Activated naive CD4-positive, alpha-beta T cell treated with anti-CD3 and anti-CD28 coated beads, Interleukin-2, amount 50 U/mL, for 72 hours (primary cell): ENCODE measurements at regions not wholly inside any gene's neighbourhood (a gene's known extent, or its start where the extent isn't known, plus 50 kb on each side); places are given as distances from the start of the nearest gene placed in this dataset.
A peak's percentile ranks its signal among the peaks of the same experiment; 100 is the strongest.

ENCODE experiments used
- ATAC-seq, 2 donors: fragments of 150-1000 bp; cut with Tn5 transposase; 2 replicates each; pipeline ENCODE4 v1.10.0; 2021; ENCODE audit warnings: mild to moderate bottlenecking in 2 of 2, moderate library complexity in 2 of 2
- DNase-seq, 2 donors: peaks; one replicate each; pipeline ENCODE4 v3.0.0; 2021 to 2022; ENCODE audit warnings: low spot score in 2 of 2
- H3K27ac Mint-ChIP-seq, 2 donors: one replicate each; pipeline ENCODE4 v1.8.0; 2022; ENCODE audit warnings: mild to moderate bottlenecking in 2 of 2, mixed read lengths in 2 of 2
- H3K36me3 Mint-ChIP-seq, 2 donors: one replicate each; pipeline ENCODE4 v1.8.0; 2022; ENCODE audit warnings: mixed read lengths in 2 of 2
- H3K9me3 Mint-ChIP-seq, 2 donors: one replicate each; pipeline ENCODE4 v1.8.0; 2022; ENCODE audit warnings: mixed read lengths in 2 of 2

DNA sequence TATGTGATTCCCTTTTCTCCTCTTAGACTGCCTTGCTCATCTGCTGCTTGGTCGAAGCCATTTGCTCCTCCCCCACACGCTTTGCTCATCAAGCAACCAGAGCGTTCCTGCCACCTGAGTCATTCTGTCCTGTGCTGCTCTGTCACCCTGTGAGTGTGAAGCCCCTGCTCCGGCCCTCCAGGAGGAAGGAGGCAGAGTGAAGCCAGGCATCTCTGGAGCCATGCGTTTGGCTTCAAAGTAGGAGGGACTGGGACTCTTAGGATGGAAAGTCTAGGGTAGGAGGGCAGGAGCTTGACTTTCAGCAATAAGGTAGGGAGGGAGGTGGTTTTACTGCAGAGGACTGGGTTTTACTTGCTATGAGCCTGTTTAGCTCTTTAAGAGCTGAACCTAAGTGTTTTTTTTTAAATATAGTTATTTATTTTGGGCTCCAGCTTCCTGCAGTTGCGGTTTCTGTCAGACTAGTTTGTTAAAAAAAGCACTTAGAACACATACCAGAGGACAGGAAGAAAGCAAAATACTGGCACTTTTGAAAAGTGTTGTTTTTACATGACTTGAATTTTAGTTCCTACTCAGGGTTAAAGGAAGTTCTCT, 63.6 kb downstream of the SPINK2 start:
- H3K9me3 Mint-ChIP-seq = no peaks in the 10 kb centered on the region
- peak; percentile 70 to 78 for DNase-seq
- no peaks in the 10 kb centered on the region for H3K36me3 Mint-ChIP-seq
- peak overlapping the region; percentile 70 to 94 for H3K27ac Mint-ChIP-seq
- peak; percentile 99 to 100 for ATAC-seq

- Mint-ChIP-seq H3K27ac (peak overlapping the region; percentile 70 to 94), H3K36me3 (no peaks in the 10 kb centered on the region), H3K9me3 (no peaks in the 10 kb centered on the region)
- ATAC-seq (peak; percentile 66 to 72), DNase-seq (peak in 1 of 2 donors; percentile 14)
These were observed 64.2 kb downstream of the SPINK2 start for GRCh38 chr4:56757261-56757746.

- H3K9me3 Mint-ChIP-seq = peaks cover 0 to 7% of the 10 kb centered on the region in 2 donors
- no peak for DNase-seq
- H3K36me3 Mint-ChIP-seq = peaks cover 0 to 7% of the 10 kb centered on the region in 2 donors
- no peak for ATAC-seq
- H3K27ac Mint-ChIP-seq = no peak overlapping the region
These were observed 65.6 kb downstream of the SPINK2 start for GRCh38 chr4:56755901-56756300.

DNA sequence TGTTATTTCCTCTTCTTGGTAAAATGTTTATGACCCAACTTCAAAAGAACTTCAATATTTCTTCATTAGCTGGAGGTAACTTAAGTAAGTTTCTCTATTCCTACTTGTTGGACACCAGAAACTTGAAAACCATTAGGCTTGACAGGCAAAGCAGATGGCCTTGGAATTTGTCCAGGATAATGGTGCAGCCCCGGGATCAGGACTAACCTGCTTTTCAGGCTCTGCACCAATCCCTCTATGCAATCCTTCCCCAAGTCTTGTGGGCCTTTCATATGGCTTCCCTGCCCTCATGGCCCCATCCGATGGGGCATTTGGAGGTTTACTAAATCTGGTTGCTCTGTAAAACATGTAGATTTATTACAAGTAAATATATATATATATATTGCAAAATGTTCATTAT, 68.5 kb downstream of the SPINK2 start:
- Mint-ChIP-seq H3K9me3 (peaks cover 0 to 11% of the 10 kb centered on the region in 2 donors), H3K36me3 (peaks cover 0 to 7% of the 10 kb centered on the region in 2 donors), H3K27ac (no peak overlapping the region)
- ATAC-seq = no peak
- no peak for DNase-seq

DNA sequence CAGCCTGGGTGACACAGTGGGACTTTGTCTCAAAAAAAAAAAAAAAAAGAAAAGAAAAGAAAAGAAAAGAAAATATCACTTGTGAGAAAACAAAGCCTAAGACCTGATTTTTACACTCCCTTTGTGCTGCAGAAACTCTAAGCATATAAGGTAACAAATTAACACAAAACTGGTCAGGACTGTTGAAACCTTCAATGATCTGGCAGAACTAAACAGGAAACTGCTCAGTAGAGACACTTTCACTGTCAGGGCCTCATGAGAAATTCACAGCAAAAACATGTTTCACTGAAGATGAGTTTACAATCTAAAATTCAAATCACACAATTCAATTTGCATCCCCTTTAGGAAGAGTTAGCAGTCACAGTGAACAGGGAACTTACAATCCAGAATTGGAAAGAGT, 69.1 kb upstream of the HOPX start:
- ATAC-seq (no peak), DNase-seq (no peak)
- no peak overlapping the region for H3K27ac Mint-ChIP-seq
- H3K9me3 Mint-ChIP-seq = peaks cover 0 to 15% of the 10 kb centered on the region in 2 donors
- peaks cover 0 to 11% of the 10 kb centered on the region in 2 donors for H3K36me3 Mint-ChIP-seq

GRCh38 chr4:56748271-56748670, 67.2 kb upstream of the HOPX start:
- peaks cover 0 to 16% of the 10 kb centered on the region in 2 donors for H3K9me3 Mint-ChIP-seq
- ATAC-seq (no peak), DNase-seq (no peak)
- H3K36me3 Mint-ChIP-seq = peaks cover 0 to 12% of the 10 kb centered on the region in 2 donors
- no peak overlapping the region for H3K27ac Mint-ChIP-seq

DNA sequence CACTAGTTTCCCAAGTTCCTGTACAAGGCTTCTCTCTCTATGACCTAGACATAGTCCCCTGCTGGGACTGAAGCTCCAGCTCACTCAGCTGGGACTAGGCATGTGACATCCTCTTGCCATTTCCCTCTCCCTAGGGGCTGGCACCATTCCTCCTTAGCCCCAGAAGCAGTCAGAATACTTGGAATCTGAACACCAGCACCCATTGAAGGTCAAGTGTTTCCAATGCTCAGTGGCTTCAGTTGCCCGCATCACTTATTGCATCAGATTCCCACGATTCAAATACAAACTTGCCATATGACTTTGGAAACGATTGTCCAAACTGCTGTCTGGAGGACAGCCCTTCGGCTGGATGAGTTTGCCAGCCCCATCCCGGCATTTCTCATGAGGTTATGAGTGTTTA, 65.5 kb upstream of the HOPX start:
- H3K27ac Mint-ChIP-seq = no peak overlapping the region
- ATAC-seq (no peak), DNase-seq (no peak)
- peaks cover 0 to 15% of the 10 kb centered on the region in 2 donors for H3K9me3 Mint-ChIP-seq
- H3K36me3 Mint-ChIP-seq = peaks cover 0 to 10% of the 10 kb centered on the region in 2 donors

GRCh38 chr4:56745042-56745441, 63.9 kb upstream of the HOPX start:
- DNase-seq (no peak), ATAC-seq (no peak)
- Mint-ChIP-seq H3K27ac (no peak overlapping the region), H3K36me3 (peaks cover 0 to 5% of the 10 kb centered on the region in 2 donors), H3K9me3 (peaks cover 0 to 5% of the 10 kb centered on the region in 2 donors)

DNA sequence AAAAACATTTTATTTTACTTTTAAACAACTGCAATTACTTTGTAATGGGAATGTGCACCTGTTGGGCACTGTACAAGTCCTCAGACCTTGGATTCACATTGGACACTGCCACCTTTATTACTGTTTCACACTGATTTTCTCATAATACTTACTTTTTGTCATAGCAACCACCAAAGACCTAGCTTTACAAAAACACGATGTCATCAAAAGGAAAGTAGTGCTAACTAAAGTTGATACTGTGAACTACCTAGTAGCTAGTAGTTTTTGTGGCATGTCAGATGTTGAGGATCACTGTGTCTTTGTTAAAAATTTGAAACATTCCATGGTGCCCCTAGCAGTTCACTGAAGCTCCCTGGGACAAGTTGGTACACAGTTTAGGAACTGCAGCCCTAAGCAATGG, 62.9 kb upstream of the HOPX start:
- Mint-ChIP-seq H3K9me3 (peaks cover 0 to 5% of the 10 kb centered on the region in 2 donors), H3K27ac (no peak overlapping the region), H3K36me3 (peaks cover 0 to 5% of the 10 kb centered on the region in 2 donors)
- DNase-seq = no peak
- peak in 1 of 2 donors; percentile 76 for ATAC-seq

- Mint-ChIP-seq H3K27ac (no peak overlapping the region), H3K36me3 (peaks cover 0 to 5% of the 10 kb centered on the region in 2 donors), H3K9me3 (peaks cover 0 to 5% of the 10 kb centered on the region in 2 donors)
- no peak for DNase-seq
- no peak for ATAC-seq
These were observed 62.5 kb upstream of the HOPX start for GRCh38 chr4:56743550-56743949.

GRCh38 chr4:56742080-56742871, 61.2 kb upstream of the HOPX start:
- ATAC-seq = no peak
- no peak for DNase-seq
- peaks cover 0 to 5% of the 10 kb centered on the region in 2 donors for H3K36me3 Mint-ChIP-seq
- peak overlapping the region in 1 of 2 donors; percentile 10 for H3K27ac Mint-ChIP-seq
- peaks cover 0 to 5% of the 10 kb centered on the region in 2 donors for H3K9me3 Mint-ChIP-seq

- DNase-seq = no peak
- no peak for ATAC-seq
- no peak overlapping the region for H3K27ac Mint-ChIP-seq
- peaks cover 0 to 5% of the 10 kb centered on the region in 2 donors for H3K9me3 Mint-ChIP-seq
- H3K36me3 Mint-ChIP-seq = peaks cover 0 to 5% of the 10 kb centered on the region in 2 donors
These were observed 60.5 kb upstream of the HOPX start for GRCh38 chr4:56741595-56741994.

DNA sequence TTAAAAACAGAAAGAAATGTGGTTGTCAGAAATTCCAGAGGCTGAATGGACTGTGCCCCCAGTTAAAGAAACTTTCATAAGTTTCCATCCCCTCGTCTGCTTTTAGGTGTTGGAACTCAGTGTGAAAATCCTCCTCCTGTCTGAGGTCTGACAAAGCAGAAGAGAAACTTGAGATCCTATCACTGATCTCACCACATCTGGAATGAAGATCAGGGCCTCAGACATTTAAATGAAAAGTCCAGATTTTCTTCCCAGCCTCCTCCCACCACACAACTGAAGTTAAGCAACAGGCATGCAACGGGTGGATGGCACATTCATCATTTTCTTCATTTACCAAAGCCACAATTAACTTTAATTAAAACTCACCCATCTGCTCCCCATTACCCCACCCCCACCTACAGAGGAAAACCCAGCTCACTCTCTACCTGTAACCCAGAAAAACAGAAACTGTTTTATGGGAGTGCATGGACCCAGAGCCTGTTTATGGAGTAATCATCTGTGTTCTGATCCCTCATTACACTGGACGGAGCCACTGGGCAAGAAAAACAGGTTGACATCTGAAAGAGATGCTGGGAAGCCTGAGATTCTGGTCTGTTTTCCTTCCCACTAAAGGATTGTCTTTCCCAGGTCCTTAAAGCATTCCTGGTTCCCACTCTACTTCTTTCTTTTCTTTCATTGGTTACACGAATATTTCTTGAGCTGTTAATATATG, 58.1 kb upstream of the HOPX start:
- H3K9me3 Mint-ChIP-seq = peaks cover 0 to 5% of the 10 kb centered on the region in 2 donors
- peaks cover 0 to 6% of the 10 kb centered on the region in 2 donors for H3K36me3 Mint-ChIP-seq
- H3K27ac Mint-ChIP-seq = no peak overlapping the region
- DNase-seq (no peak), ATAC-seq (no peak)

DNA sequence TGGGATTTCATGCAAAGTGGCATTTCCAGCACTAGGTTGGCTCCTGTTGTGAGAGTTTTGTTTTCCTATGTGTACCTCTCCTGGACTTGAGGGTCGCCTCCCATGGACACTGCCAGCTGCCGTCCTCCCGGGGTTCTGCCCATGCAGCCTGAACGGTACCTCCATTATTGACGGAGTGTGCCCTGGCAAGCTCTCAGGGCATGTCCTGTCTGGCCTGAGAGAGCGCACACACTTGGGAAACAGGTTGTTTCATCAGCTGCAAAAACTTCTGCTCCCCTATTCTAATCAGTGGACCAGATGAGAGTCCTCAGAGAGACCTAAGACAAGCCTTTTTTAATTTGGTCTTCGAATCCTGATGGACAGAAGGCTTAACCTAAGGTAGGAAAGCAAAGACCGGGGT, 56.6 kb upstream of the HOPX start:
- DNase-seq = no peak
- peaks cover 0 to 6% of the 10 kb centered on the region in 2 donors for H3K36me3 Mint-ChIP-seq
- ATAC-seq = no peak
- no peak overlapping the region for H3K27ac Mint-ChIP-seq
- H3K9me3 Mint-ChIP-seq = peaks cover 0 to 5% of the 10 kb centered on the region in 2 donors

GRCh38 chr4:56733352-56733751, 52.3 kb upstream of the HOPX start:
- H3K27ac Mint-ChIP-seq = peak overlapping the region in 1 of 2 donors; percentile 55
- H3K36me3 Mint-ChIP-seq = peaks cover 0 to 6% of the 10 kb centered on the region in 2 donors
- H3K9me3 Mint-ChIP-seq = peaks cover 0 to 5% of the 10 kb centered on the region in 2 donors
- no peak for DNase-seq
- no peak for ATAC-seq

- Mint-ChIP-seq H3K27ac (peak overlapping the region in 1 of 2 donors; percentile 55), H3K36me3 (peaks cover 0 to 6% of the 10 kb centered on the region in 2 donors), H3K9me3 (peaks cover 0 to 5% of the 10 kb centered on the region in 2 donors)
- ATAC-seq = no peak
- DNase-seq = no peak
These were observed 51.2 kb upstream of the HOPX start for GRCh38 chr4:56732301-56732700.

DNA sequence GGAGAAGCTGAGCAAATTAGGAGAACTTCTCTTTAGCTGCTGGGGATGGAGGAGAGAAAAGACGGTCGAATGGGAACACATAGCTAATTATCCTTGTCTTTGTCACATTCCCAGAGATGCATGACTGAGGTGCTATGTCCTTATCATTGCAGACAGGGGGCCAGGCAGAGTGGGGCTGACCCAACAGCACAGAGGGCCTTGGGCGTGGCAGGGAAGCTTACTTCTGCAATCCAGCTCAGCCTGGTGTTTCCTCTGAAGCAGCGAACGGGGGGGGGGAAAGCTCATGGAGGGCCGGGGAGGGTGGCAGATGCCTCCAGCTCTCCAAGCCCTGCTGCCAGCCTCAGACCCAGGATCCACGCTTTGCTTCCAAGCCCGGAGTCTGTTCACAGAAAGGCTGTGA, 50.8 kb upstream of the HOPX start:
- ATAC-seq (no peak), DNase-seq (no peak)
- Mint-ChIP-seq H3K27ac (no peak overlapping the region), H3K36me3 (peaks cover 0 to 6% of the 10 kb centered on the region in 2 donors), H3K9me3 (peaks cover 0 to 5% of the 10 kb centered on the region in 2 donors)
